K562 (cell line): ENCODE measurements at regions not wholly inside any gene's neighbourhood (a gene's known extent, or its start where the extent isn't known, plus 50 kb on each side); places are given as distances from the start of the nearest gene placed in this dataset.

Experiments used
- ATAC-seq: fragments of 200-7000 bp; cut with Tn5 transposase; 3 replicates; pipeline ENCODE4 v1.9.1; 2020; ENCODE audit warnings: moderate library complexity
- BruUV-seq: library from RNA; stranded (reverse); fragments of 400-500 nt; replicated peaks from 2 replicates; lab custom pipeline; 2021; lab: Mats Ljungman, UMichigan
- CTCF ChIA-PET: fragments of 300-600 bp; formaldehyde crosslinking; extraction: SDS; loops from one replicate; lab custom pipeline; 2021; ENCODE audit warnings: low intra/inter-chr PET ratio; lab: Yijun Ruan, JAX
- POLR2A ChIA-PET: fragments of 300-600, 350-650 bp; sonication (Branson Sonifier 250); formaldehyde crosslinking; extraction: SDS; loops from one replicate; lab custom pipeline; 2021; ENCODE audit warnings: antibody characterized with exemption, inconsistent platforms; lab: Yijun Ruan, JAX
- DNase-seq, 4 experiments: peaks; one replicate each; pipeline versions ENCODE4 v3.0.0 to v3.0.0-alpha.2; 2011 to 2018; ENCODE audit warnings: low spot score in 3 of 4, mixed read lengths in 3 of 4; ENCODE audit errors: extremely low read depth in 1 of 4
- FAIRE-seq: peaks from 2 replicates; lab custom pipeline; 2011; peaks lifted over from hg19 to GRCh38; lab: Jason Lieb, UNC
- H2AFZ ChIP-seq: 2 replicates; pipeline ENCODE4 v1.6.0; 2011; ENCODE audit warnings: low read depth, low read length, control low read depth, inconsistent platforms
- H3K27ac ChIP-seq: fragments of 200-600 bp; 3 replicates; pipeline ENCODE4 v1.8.0; 2011; ENCODE audit warnings: low read depth, mild to moderate bottlenecking, control low read depth, inconsistent platforms, low read length, moderate library complexity, mixed read lengths; ENCODE audit errors: extremely low read depth
- H3K27me3 ChIP-seq, 2 experiments: fragments of 300-600 bp in 1 of 2; 2 replicates in 1 of 2; 3 replicates in 1 of 2; pipeline versions ENCODE4 v1.6.0 to v1.8.0; 2011; ENCODE audit warnings: inconsistent platforms in 2 of 2, low read length in 2 of 2, mild to moderate bottlenecking in 1 of 2, mixed read lengths in 1 of 2, moderate library complexity in 1 of 2; ENCODE audit not compliant: control insufficient read depth in 2 of 2, insufficient read depth in 2 of 2
- H3K36me3 ChIP-seq: fragments of 300-600 bp; 3 replicates; pipeline ENCODE4 v1.8.0; 2011; ENCODE audit warnings: mild to moderate bottlenecking, low read length, inconsistent platforms; ENCODE audit not compliant: control insufficient read depth, insufficient read depth
- H3K4me1 ChIP-seq, 2 experiments: fragments of 200-600 bp in 1 of 2; replicated peaks in 1 of 2; 2 replicates in 1 of 2; 3 replicates in 1 of 2; pipeline versions ENCODE4 v1.5.1 to v1.8.0; 2011; ENCODE audit warnings: inconsistent platforms in 2 of 2, low read length in 2 of 2, mild to moderate bottlenecking in 1 of 2, mixed read lengths in 1 of 2, moderate library complexity in 1 of 2; ENCODE audit not compliant: control insufficient read depth in 2 of 2, insufficient read depth in 2 of 2
- H3K4me2 ChIP-seq: 2 replicates; pipeline ENCODE4 v1.6.1; 2011; ENCODE audit warnings: low read length, control low read depth, inconsistent platforms, mixed read lengths; ENCODE audit not compliant: insufficient read depth
- H3K4me3 ChIP-seq: fragments of 200-600 bp; sonication (generic), shearing (Covaris generic); 2 replicates; pipeline ENCODE4 v1.5.1; 2016; ENCODE audit warnings: control low read depth, inconsistent platforms
- H3K79me2 ChIP-seq: fragments of 200-600 bp; 3 replicates; pipeline ENCODE4 v1.8.0; 2011; ENCODE audit warnings: low read length, inconsistent platforms; ENCODE audit not compliant: control insufficient read depth, insufficient read depth
- H3K9ac ChIP-seq, 2 experiments: 2 replicates each; pipeline versions ENCODE4 v1.6.0 to v1.6.1; 2011; ENCODE audit warnings: low read depth in 2 of 2, low read length in 2 of 2, control low read depth in 1 of 2, inconsistent platforms in 1 of 2, mild to moderate bottlenecking in 1 of 2, mixed read lengths in 1 of 2; ENCODE audit not compliant: insufficient read depth in 1 of 2
- H3K9me1 ChIP-seq: one replicate; pipeline ENCODE4 v1.6.0; 2011; ENCODE audit warnings: inconsistent platforms, mild to moderate bottlenecking, low read length, moderate library complexity; ENCODE audit not compliant: control insufficient read depth, insufficient read depth
- H3K9me3 ChIP-seq: replicated peaks from 2 replicates; pipeline ENCODE4 v1.5.1; 2011; ENCODE audit warnings: low read depth, low read length, inconsistent platforms; ENCODE audit not compliant: control insufficient read depth, insufficient read depth
- H4K20me1 ChIP-seq: replicated peaks from 2 replicates; pipeline ENCODE4 v1.6.1; 2011; ENCODE audit warnings: low read length, inconsistent platforms, mixed read lengths; ENCODE audit not compliant: control insufficient read depth, insufficient read depth
- CEBPG ChIP-seq, 3 experiments: fragments of 200-800 bp in 1 of 3; sonication (Bioruptor generic) in 1 of 3; sonication (generic) in 1 of 3; formaldehyde crosslinking in 1 of 3; IDR thresholded peaks in 2 of 3; conservative IDR thresholded peaks in 1 of 3; 2 replicates each; pipeline versions ENCODE4 v1.6.1 to v1.8.0; 2016 to 2022; ENCODE audit warnings: missing compliant biosample characterization in 2 of 3, missing genetic modification characterization in 2 of 3, mild to moderate bottlenecking in 1 of 3, missing genetic modification reagents in 1 of 3
- GATAD2A ChIP-seq: fragments of 450-650 bp; IDR thresholded peaks from 2 replicates; pipeline ENCODE4 v1.6.1; 2017
- KHSRP ChIP-seq: fragments of 450-650 bp; IDR thresholded peaks from 2 replicates; pipeline ENCODE4 v1.6.1; 2017
- NR1H2 ChIP-seq: sonication (generic); formaldehyde crosslinking; IDR thresholded peaks from 2 replicates; pipeline ENCODE4 v1.4.0; 2020; ENCODE audit warnings: mild to moderate bottlenecking, missing genetic modification reagents
- PML ChIP-seq: IDR thresholded peaks from 2 replicates; pipeline ENCODE4 v1.6.1; 2012; ENCODE audit warnings: low read length, inconsistent platforms
- TRIM24 ChIP-seq, 2 experiments: fragments of 450-650 bp; IDR thresholded peaks; 2 replicates each; pipeline ENCODE4 v1.6.1; 2016
- ZFX ChIP-seq: sonication (generic); formaldehyde crosslinking; IDR thresholded peaks from 2 replicates; pipeline ENCODE4 v1.8.0; 2022; ENCODE audit warnings: mild to moderate bottlenecking, missing genetic modification reagents, moderate library complexity
- ZKSCAN1 ChIP-seq: fragments of 150-350 bp; IDR thresholded peaks from 2 replicates; pipeline ENCODE4 v1.6.1; 2016; ENCODE audit warnings: low read depth, low read length
- ZNF764 ChIP-seq: fragments of 250-450 bp; sonication (Bioruptor Pico); IDR thresholded peaks from 2 replicates; pipeline ENCODE4 v1.4.0; 2020; ENCODE audit warnings: low read depth, mild to moderate bottlenecking, moderate library complexity
- WGBS: fragments of 100-300 bp; shearing (Covaris generic); methylation state at CpG from one replicate; pipeline ENCODE4 v1.1.6; 2016; ENCODE audit warnings: low coverage, mixed read lengths; ENCODE audit not compliant: insufficient coverage; ENCODE audit errors: missing lambda C conversion rate; 5-methylcytosine and 5-hydroxymethylcytosine counted together
- in situ Hi-C: fragments of 300-500 bp; cut with MboI; formaldehyde crosslinking; loops from 4 replicates; pipeline ENCODE4 v1.15.0; 2018; ENCODE audit warnings: inconsistent platforms, mixed read lengths
- intact Hi-C: fragments of 100-400 bp; cut with micrococcal nuclease; formaldehyde crosslinking; loops from 2 replicates; pipeline ENCODE4 v1.14.2; 2022
- TF ChIP-seq, protein P1 (sequence below), 2 experiments: fragments of 450-650 bp in 1 of 2; sonication (generic) in 1 of 2; formaldehyde crosslinking in 1 of 2; IDR thresholded peaks in 1 of 2; conservative IDR thresholded peaks in 1 of 2; 2 replicates each; pipeline versions ENCODE4 v1.6.1 to v1.8.1; 2016 to 2023; ENCODE audit warnings: mild to moderate bottlenecking in 2 of 2, moderate library complexity in 2 of 2, inconsistent platforms in 1 of 2, missing genetic modification reagents in 1 of 2
- TF ChIP-seq, protein P2 (sequence below), 3 experiments: fragments of 200-800 bp in 1 of 3; fragments of 250-450 bp in 1 of 3; fragments of 450-650 bp in 1 of 3; sonication (Bioruptor Pico) in 1 of 3; sonication (Bioruptor generic) in 1 of 3; formaldehyde crosslinking in 1 of 3; IDR thresholded peaks; 2 replicates each; pipeline versions ENCODE4 v1.6.1 to v1.8.0; 2016 to 2022; ENCODE audit warnings: mild to moderate bottlenecking in 2 of 3, missing genetic modification characterization in 2 of 3, missing compliant biosample characterization in 1 of 3, moderate library complexity in 1 of 3
- TF ChIP-seq, protein P3 (sequence below), 2 experiments: IDR thresholded peaks; 2 replicates each; pipeline ENCODE4 v1.6.1; 2012; ENCODE audit warnings: improper control_type of control experiment in 2 of 2, low read depth in 2 of 2, low read length in 2 of 2, borderline replicate concordance in 1 of 2

DNA sequence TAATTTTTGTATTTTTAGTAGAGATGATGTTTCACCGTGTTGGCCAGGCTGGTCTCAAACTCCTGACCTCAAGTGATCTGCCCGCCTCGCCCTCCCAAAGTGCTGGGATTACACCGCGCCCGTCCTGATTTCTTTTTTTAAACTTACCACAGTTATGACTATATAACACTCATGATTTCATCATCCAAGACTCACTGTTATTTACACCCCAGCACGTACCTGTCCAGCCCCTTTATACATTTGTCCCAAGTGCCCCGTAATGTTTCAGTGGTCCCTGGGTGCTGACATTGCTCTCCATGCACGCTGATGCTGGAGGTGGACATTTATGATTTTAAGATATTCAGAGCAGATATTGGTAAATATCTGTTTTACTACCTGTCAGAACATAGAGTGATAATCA lies 219.9 kb upstream of the GMDS start:
- Histone ChIP-seq H3K4me3 (no peak overlapping the region), H3K9me1 (no peaks in the 10 kb centered on the region), H3K27me3 (peaks cover 62 to 75% of the 10 kb centered on the region in 2 experiments), H3K4me1 (no peaks in the 10 kb centered on the region), H3K9ac (no peak overlapping the region), H2AFZ (no peak overlapping the region), H3K79me2 (no peaks in the 10 kb centered on the region), H3K9me3 (no peaks in the 10 kb centered on the region), H3K36me3 (no peaks in the 10 kb centered on the region), H3K4me2 (no peak overlapping the region), H3K27ac (no peak overlapping the region), H4K20me1 (peaks cover 14% of the 10 kb centered on the region; the same call in 1 of the 2 replicates)
- ChIA-PET POLR2A (no interaction called here), CTCF (no interaction called here)
- TF ChIP-seq ZFX = no peak
- TF ChIP-seq GATAD2A = no peak
- TF ChIP-seq, protein P1, sequence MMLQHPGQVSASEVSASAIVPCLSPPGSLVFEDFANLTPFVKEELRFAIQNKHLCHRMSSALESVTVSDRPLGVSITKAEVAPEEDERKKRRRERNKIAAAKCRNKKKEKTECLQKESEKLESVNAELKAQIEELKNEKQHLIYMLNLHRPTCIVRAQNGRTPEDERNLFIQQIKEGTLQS (IDR thresholded peaks at IDR 0.05) = peak; percentile 61
- TF ChIP-seq, protein P1 (CRISPR knock-in tag; conservative IDR thresholded peaks at IDR 0.05) = no peak
- no peak for TF ChIP-seq PML
- no peak for TF ChIP-seq KHSRP
- TF ChIP-seq ZKSCAN1 = no peak
- no peak for TF ChIP-seq ZNF764 (CRISPR knock-in tag)
- no peak for TF ChIP-seq NR1H2 (CRISPR knock-in tag)
- TF ChIP-seq CEBPG (CRISPR knock-in tag; IDR thresholded peaks at IDR 0.05) = no peak
- peak in 1 of 2 experiments; percentile 69; a peak in 2 of 4 replicates for TF ChIP-seq CEBPG (tag; conservative IDR thresholded peaks at IDR 0.05 in 1 of 2, IDR thresholded peaks at IDR 0.05 in 1 of 2)
- peak in 1 of 2 experiments; percentile 44; a peak in 1 of 4 replicates for TF ChIP-seq TRIM24 (IDR thresholded peaks at IDR 0.05)
- TF ChIP-seq, protein P2, sequence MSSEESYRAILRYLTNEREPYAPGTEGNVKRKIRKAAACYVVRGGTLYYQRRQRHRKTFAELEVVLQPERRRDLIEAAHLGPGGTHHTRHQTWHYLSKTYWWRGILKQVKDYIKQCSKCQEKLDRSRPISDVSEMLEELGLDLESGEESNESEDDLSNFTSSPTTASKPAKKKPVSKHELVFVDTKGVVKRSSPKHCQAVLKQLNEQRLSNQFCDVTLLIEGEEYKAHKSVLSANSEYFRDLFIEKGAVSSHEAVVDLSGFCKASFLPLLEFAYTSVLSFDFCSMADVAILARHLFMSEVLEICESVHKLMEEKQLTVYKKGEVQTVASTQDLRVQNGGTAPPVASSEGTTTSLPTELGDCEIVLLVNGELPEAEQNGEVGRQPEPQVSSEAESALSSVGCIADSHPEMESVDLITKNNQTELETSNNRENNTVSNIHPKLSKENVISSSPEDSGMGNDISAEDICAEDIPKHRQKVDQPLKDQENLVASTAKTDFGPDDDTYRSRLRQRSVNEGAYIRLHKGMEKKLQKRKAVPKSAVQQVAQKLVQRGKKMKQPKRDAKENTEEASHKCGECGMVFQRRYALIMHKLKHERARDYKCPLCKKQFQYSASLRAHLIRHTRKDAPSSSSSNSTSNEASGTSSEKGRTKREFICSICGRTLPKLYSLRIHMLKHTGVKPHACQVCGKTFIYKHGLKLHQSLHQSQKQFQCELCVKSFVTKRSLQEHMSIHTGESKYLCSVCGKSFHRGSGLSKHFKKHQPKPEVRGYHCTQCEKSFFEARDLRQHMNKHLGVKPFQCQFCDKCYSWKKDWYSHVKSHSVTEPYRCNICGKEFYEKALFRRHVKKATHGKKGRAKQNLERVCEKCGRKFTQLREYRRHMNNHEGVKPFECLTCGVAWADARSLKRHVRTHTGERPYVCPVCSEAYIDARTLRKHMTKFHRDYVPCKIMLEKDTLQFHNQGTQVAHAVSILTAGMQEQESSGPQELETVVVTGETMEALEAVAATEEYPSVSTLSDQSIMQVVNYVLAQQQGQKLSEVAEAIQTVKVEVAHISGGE (CRISPR knock-in tag; IDR thresholded peaks at IDR 0.05) = no peak
- TF ChIP-seq, protein P3, sequence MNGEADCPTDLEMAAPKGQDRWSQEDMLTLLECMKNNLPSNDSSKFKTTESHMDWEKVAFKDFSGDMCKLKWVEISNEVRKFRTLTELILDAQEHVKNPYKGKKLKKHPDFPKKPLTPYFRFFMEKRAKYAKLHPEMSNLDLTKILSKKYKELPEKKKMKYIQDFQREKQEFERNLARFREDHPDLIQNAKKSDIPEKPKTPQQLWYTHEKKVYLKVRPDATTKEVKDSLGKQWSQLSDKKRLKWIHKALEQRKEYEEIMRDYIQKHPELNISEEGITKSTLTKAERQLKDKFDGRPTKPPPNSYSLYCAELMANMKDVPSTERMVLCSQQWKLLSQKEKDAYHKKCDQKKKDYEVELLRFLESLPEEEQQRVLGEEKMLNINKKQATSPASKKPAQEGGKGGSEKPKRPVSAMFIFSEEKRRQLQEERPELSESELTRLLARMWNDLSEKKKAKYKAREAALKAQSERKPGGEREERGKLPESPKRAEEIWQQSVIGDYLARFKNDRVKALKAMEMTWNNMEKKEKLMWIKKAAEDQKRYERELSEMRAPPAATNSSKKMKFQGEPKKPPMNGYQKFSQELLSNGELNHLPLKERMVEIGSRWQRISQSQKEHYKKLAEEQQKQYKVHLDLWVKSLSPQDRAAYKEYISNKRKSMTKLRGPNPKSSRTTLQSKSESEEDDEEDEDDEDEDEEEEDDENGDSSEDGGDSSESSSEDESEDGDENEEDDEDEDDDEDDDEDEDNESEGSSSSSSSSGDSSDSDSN (IDR thresholded peaks at IDR 0.05; ENCODE audit: borderline replicate concordance in 1 of 2, low read depth in 2 of 2, low read length in 2 of 2) = no peak
- DNase-seq = no peak
- intact Hi-C loops = no loop called here
- FAIRE-seq = no peak
- WGBS = 2% methylated on average over 9 of the region's 9 CpGs
- BruUV-seq = no TSS peak
- in situ Hi-C loops = no loop called here
- ATAC-seq = no peak; the same call in 2 of the 3 replicates
